Liver (tissue), 7 donors: ENCODE measurements at regions not wholly inside any gene's neighbourhood (a gene's known extent, or its start where the extent isn't known, plus 50 kb on each side); places are given as distances from the start of the nearest gene placed in this dataset.

Experiments used
- DNase-seq: peaks from one replicate; pipeline ENCODE4 v3.0.0-alpha.2; 2017; ENCODE audit warnings: low spot score
- H3K27ac ChIP-seq, 2 donors: one replicate each; pipeline ENCODE4 v1.7.0; 2013; ENCODE audit warnings: inconsistent platforms in 2 of 2, low read length in 2 of 2, control low read depth in 1 of 2, low read depth in 1 of 2, mild to moderate bottlenecking in 1 of 2
- H3K27me3 ChIP-seq, 4 donors: one replicate each; pipeline versions ENCODE4 v1.6.1 to v1.7.0; 2013; ENCODE audit warnings: low read length in 3 of 4, inconsistent platforms in 1 of 4, mild to moderate bottlenecking in 1 of 4, moderate library complexity in 1 of 4; ENCODE audit not compliant: control insufficient read depth in 4 of 4, insufficient read depth in 4 of 4
- H3K36me3 ChIP-seq, 4 donors: one replicate each; pipeline versions ENCODE4 v1.6.1 to v1.7.0; 2013; ENCODE audit warnings: low read length in 3 of 4, mild to moderate bottlenecking in 3 of 4, low read depth in 1 of 4, moderate library complexity in 1 of 4; ENCODE audit not compliant: control insufficient read depth in 4 of 4, insufficient read depth in 3 of 4
- H3K4me1 ChIP-seq, 4 donors: one replicate each; pipeline versions ENCODE4 v1.6.1 to v1.7.0; 2013; ENCODE audit warnings: low read length in 3 of 4, mild to moderate bottlenecking in 3 of 4, moderate library complexity in 1 of 4; ENCODE audit not compliant: control insufficient read depth in 4 of 4, insufficient read depth in 4 of 4
- H3K4me3 ChIP-seq, 3 donors: one replicate each; pipeline versions ENCODE4 v1.6.1 to v1.7.0; 2013; ENCODE audit warnings: low read length in 3 of 3, control low read depth in 1 of 3, low read depth in 1 of 3, mild to moderate bottlenecking in 1 of 3
- H3K9ac ChIP-seq, 2 donors: one replicate each; pipeline ENCODE4 v1.7.0; 2013; ENCODE audit warnings: low read length in 2 of 2, mild to moderate bottlenecking in 2 of 2, moderate library complexity in 2 of 2, control low read depth in 1 of 2, low read depth in 1 of 2
- H3K9me3 ChIP-seq, 4 donors: one replicate each; pipeline versions ENCODE4 v1.6.1 to v1.7.0; 2013; ENCODE audit warnings: low read length in 3 of 4; ENCODE audit not compliant: control insufficient read depth in 4 of 4
- EGR1 ChIP-seq, 2 donors: IDR thresholded peaks; 2 replicates each; pipeline ENCODE4 v1.6.1; 2016 to 2018; ENCODE audit warnings: antibody characterized with exemption in 2 of 2, low read depth in 2 of 2
- FOXA1 ChIP-seq: IDR thresholded peaks from 2 replicates; pipeline ENCODE4 v1.6.1; 2016; ENCODE audit warnings: antibody characterized with exemption
- FOXA2 ChIP-seq: IDR thresholded peaks from 2 replicates; pipeline ENCODE4 v1.6.1; 2016; ENCODE audit warnings: antibody characterized with exemption
- GABPA ChIP-seq, 2 donors: IDR thresholded peaks in 1 of 2; conservative IDR thresholded peaks in 1 of 2; 2 replicates each; pipeline ENCODE4 v1.6.1; 2016; ENCODE audit warnings: antibody characterized with exemption in 2 of 2, mild to moderate bottlenecking in 1 of 2, moderate library complexity in 1 of 2
- HNF4A ChIP-seq, 2 donors: conservative IDR thresholded peaks; 2 replicates each; pipeline ENCODE4 v1.6.1; 2016; ENCODE audit warnings: antibody characterized with exemption in 2 of 2, mild to moderate bottlenecking in 2 of 2
- HNF4G ChIP-seq: IDR thresholded peaks from 2 replicates; pipeline ENCODE4 v1.6.1; 2016; ENCODE audit warnings: antibody characterized with exemption
- JUND ChIP-seq, 2 donors: IDR thresholded peaks; 2 replicates each; pipeline ENCODE4 v1.6.1; 2016; ENCODE audit warnings: antibody characterized with exemption in 2 of 2
- MAX ChIP-seq: IDR thresholded peaks from 2 replicates; pipeline ENCODE4 v1.6.1; 2016; ENCODE audit warnings: antibody characterized with exemption
- NR2F2 ChIP-seq: IDR thresholded peaks from 2 replicates; pipeline ENCODE4 v1.6.1; 2016; ENCODE audit warnings: antibody characterized with exemption
- REST ChIP-seq: IDR thresholded peaks from 2 replicates; pipeline ENCODE4 v1.6.1; 2016; ENCODE audit warnings: antibody characterized with exemption, mild to moderate bottlenecking
- RXRA ChIP-seq, 2 donors: IDR thresholded peaks; 2 replicates each; pipeline ENCODE4 v1.6.1; 2017 to 2018; ENCODE audit warnings: antibody characterized with exemption in 2 of 2, mild to moderate bottlenecking in 1 of 2
- SP1 ChIP-seq: IDR thresholded peaks from 2 replicates; pipeline ENCODE4 v1.6.1; 2018; ENCODE audit warnings: antibody characterized with exemption, mild to moderate bottlenecking
- TAF1 ChIP-seq: conservative IDR thresholded peaks from 2 replicates; pipeline ENCODE4 v1.6.1; 2016; ENCODE audit warnings: antibody characterized with exemption, mild to moderate bottlenecking
- YY1 ChIP-seq: IDR thresholded peaks from 2 replicates; pipeline ENCODE4 v1.6.1; 2016; ENCODE audit warnings: antibody characterized with exemption, mild to moderate bottlenecking
- ZBTB33 ChIP-seq: IDR thresholded peaks from 2 replicates; pipeline ENCODE4 v1.6.1; 2016; ENCODE audit warnings: antibody characterized with exemption
- WGBS: extraction: QIAGEN DNeasy Blood & Tissue Kit; methylation state at CpG from one replicate; pipeline ENCODE4 v1.1.7; 2013; 5-methylcytosine and 5-hydroxymethylcytosine counted together
- donor health status: healthy.
- donor health status: healthy.
- donor health status: healthy.
- donor health status: healthy.

GRCh38 chr3:56999547-56999946 is 60.9 kb upstream of the SPATA12 start:
- no peak overlapping the region for H3K9ac ChIP-seq
- H3K36me3 ChIP-seq = no peaks in the 10 kb centered on the region
- DNase-seq = no peak
- no peak for TF ChIP-seq FOXA1
- no peak for TF ChIP-seq RXRA (IDR thresholded peaks at IDR 0.05)
- TF ChIP-seq EGR1 (IDR thresholded peaks at IDR 0.05; ENCODE audit: low read depth in 2 of 2) = no peak
- TF ChIP-seq FOXA2 = no peak
- TF ChIP-seq HNF4G = no peak
- TF ChIP-seq JUND (IDR thresholded peaks at IDR 0.05) = no peak
- TF ChIP-seq HNF4A (conservative IDR thresholded peaks at IDR 0.05) = no peak
- no peak for TF ChIP-seq SP1
- TF ChIP-seq YY1 = no peak
- no peak for TF ChIP-seq REST
- no peak for TF ChIP-seq NR2F2
- no peak for TF ChIP-seq ZBTB33
- H3K4me3 ChIP-seq = no peak overlapping the region
- no peaks in the 10 kb centered on the region for H3K4me1 ChIP-seq
- H3K9me3 ChIP-seq = no peaks in the 10 kb centered on the region
- H3K27me3 ChIP-seq = no peaks in the 10 kb centered on the region
- H3K27ac ChIP-seq = no peak overlapping the region

- Histone ChIP-seq H3K4me1 (no peaks in the 10 kb centered on the region), H3K27ac (no peak overlapping the region), H3K36me3 (no peaks in the 10 kb centered on the region), H3K9ac (no peak overlapping the region), H3K9me3 (no peaks in the 10 kb centered on the region), H3K4me3 (no peak overlapping the region), H3K27me3 (no peaks in the 10 kb centered on the region)
- TF ChIP-seq GABPA (IDR thresholded peaks at IDR 0.05 in 1 of 2, conservative IDR thresholded peaks at IDR 0.05 in 1 of 2) (no peak), NR2F2 (no peak), EGR1 (IDR thresholded peaks at IDR 0.05; ENCODE audit: low read depth in 2 of 2) (no peak), RXRA (IDR thresholded peaks at IDR 0.05) (no peak), FOXA1 (no peak), SP1 (no peak), FOXA2 (no peak), HNF4A (conservative IDR thresholded peaks at IDR 0.05) (no peak)
- DNase-seq = no peak
- WGBS = 75% methylated on average over 3 of the region's 3 CpGs
Measured at GRCh38 chr3:56998076-56998529, 62.4 kb upstream of the SPATA12 start.

- H3K9me3 ChIP-seq = no peaks in the 10 kb centered on the region
- H3K27ac ChIP-seq = no peak overlapping the region
- no peaks in the 10 kb centered on the region for H3K36me3 ChIP-seq
- DNase-seq = no peak
- H3K4me3 ChIP-seq = no peak overlapping the region
- WGBS = 89% methylated on average over 5 of the region's 5 CpGs
- H3K27me3 ChIP-seq = no peaks in the 10 kb centered on the region
- TF ChIP-seq YY1 (no peak), FOXA2 (no peak), TAF1 (no peak), GABPA (IDR thresholded peaks at IDR 0.05 in 1 of 2, conservative IDR thresholded peaks at IDR 0.05 in 1 of 2) (no peak), MAX (no peak), SP1 (no peak), HNF4G (no peak)
- H3K9ac ChIP-seq = no peak overlapping the region
- no peaks in the 10 kb centered on the region for H3K4me1 ChIP-seq
Measured at GRCh38 chr3:56997675-56998074, 62.8 kb upstream of the SPATA12 start.
